A549 (cell line): ENCODE measurements at regions not wholly inside any gene's neighbourhood (a gene's known extent, or its start where the extent isn't known, plus 50 kb on each side); places are given as distances from the start of the nearest gene placed in this dataset.
A peak's percentile ranks its signal among the peaks of the same experiment; 100 is the strongest.

Experiments
- ATAC-seq, 2 experiments: fragments of 200-7000 bp in 1 of 2; fragments of >200 bp in 1 of 2; cut with Nextera tagmentation in 1 of 2; cut with Tn5 transposase in 1 of 2; 3 replicates each; pipeline versions ENCODE4 v1.8.0 to v1.9.1; 2018 to 2020; ENCODE audit warnings: mild to moderate bottlenecking in 1 of 2, moderate library complexity in 1 of 2
- CTCF ChIA-PET: fragments of 300-600 bp; sonication (Branson Sonifier 250); formaldehyde crosslinking; extraction: SDS; loops from one replicate; lab custom pipeline; 2021; ENCODE audit warnings: antibody characterized with exemption, inconsistent platforms; lab: Yijun Ruan, JAX
- POLR2A ChIA-PET: fragments of 350-600 bp; formaldehyde crosslinking; extraction: SDS; loops from one replicate; lab custom pipeline; 2021; ENCODE audit warnings: antibody characterized with exemption, inconsistent platforms; lab: Yijun Ruan, JAX
- DNase-seq, 2 experiments: peaks; one replicate each; pipeline versions ENCODE4 v3.0.0 to v3.0.0-alpha.2; 2011 to 2016; ENCODE audit warnings: low read depth in 1 of 2, low spot score in 1 of 2
- FAIRE-seq: peaks from 2 replicates; lab custom pipeline; 2011; peaks lifted over from hg19 to GRCh38; lab: Jason Lieb, UNC
- H3K27ac ChIP-seq, 2 experiments: fragments of >200 bp; sonication (Bioruptor Twin); formaldehyde crosslinking; 3 replicates each; pipeline ENCODE4 v1.5.1; 2016 to 2017
- H3K4me1 ChIP-seq: fragments of >200 bp; sonication (Bioruptor Twin); formaldehyde crosslinking; 3 replicates; pipeline ENCODE4 v1.6.1; 2016
- H3K4me2 ChIP-seq: fragments of >200 bp; sonication (Bioruptor Twin); formaldehyde crosslinking; 3 replicates; pipeline ENCODE4 v1.6.1; 2016
- H3K4me3 ChIP-seq: fragments of >200 bp; sonication (Bioruptor Twin); formaldehyde crosslinking; 3 replicates; pipeline ENCODE4 v1.5.1; 2016
- H3K9me3 ChIP-seq: fragments of >200 bp; sonication (Bioruptor Twin); formaldehyde crosslinking; 3 replicates; pipeline ENCODE4 v1.6.1; 2016
- CEBPB ChIP-seq, 2 experiments: fragments of >200 bp in 1 of 2; sonication (Bioruptor Twin) in 1 of 2; formaldehyde crosslinking in 1 of 2; IDR thresholded peaks; 2 replicates each; pipeline ENCODE4 v1.6.1; 2012 to 2016
- CHD2 ChIP-seq: fragments of 150-350 bp; IDR thresholded peaks from 2 replicates; pipeline ENCODE4 v1.6.1; 2014; ENCODE audit warnings: low read length; ENCODE audit not compliant: partially characterized antibody
- CTCF ChIP-seq: fragments of >200 bp; sonication (Bioruptor Twin); formaldehyde crosslinking; IDR thresholded peaks from 3 replicates; pipeline ENCODE4 v1.5.1; 2016
- FOSB ChIP-seq: fragments of 250-450 bp; sonication (Bioruptor Pico); IDR thresholded peaks from 2 replicates; pipeline ENCODE4 v1.5.0; 2020; ENCODE audit warnings: mild to moderate bottlenecking, moderate library complexity
- HDAC2 ChIP-seq: fragments of 200-600 bp; sonication (generic); IDR thresholded peaks from 2 replicates; pipeline ENCODE4 v1.6.1; 2016
- HMGXB4 ChIP-seq: fragments of 250-450 bp; sonication (Bioruptor Pico); IDR thresholded peaks from 2 replicates; pipeline ENCODE4 v1.5.0; 2021; ENCODE audit warnings: mild to moderate bottlenecking, moderate library complexity, borderline replicate concordance
- HOXB13 ChIP-seq: fragments of 250-450 bp; sonication (Bioruptor Pico); IDR thresholded peaks from 2 replicates; pipeline ENCODE4 v1.5.0; 2020; ENCODE audit warnings: low read depth, mild to moderate bottlenecking, moderate library complexity
- HOXB5 ChIP-seq: fragments of 250-450 bp; sonication (Bioruptor Pico); IDR thresholded peaks from 2 replicates; pipeline ENCODE4 v1.5.0; 2020; ENCODE audit warnings: mild to moderate bottlenecking, moderate library complexity
- JUN ChIP-seq, 2 experiments: fragments of >200 bp; sonication (Bioruptor Twin); formaldehyde crosslinking; IDR thresholded peaks; 2 replicates in 1 of 2; 3 replicates in 1 of 2; pipeline ENCODE4 v1.6.1; 2016 to 2017
- MAFK ChIP-seq: fragments of 450-650 bp; IDR thresholded peaks from 2 replicates; pipeline ENCODE4 v1.6.1; 2014; ENCODE audit not compliant: partially characterized antibody
- MYC ChIP-seq: IDR thresholded peaks from 2 replicates; pipeline ENCODE4 v1.6.1; 2012; ENCODE audit warnings: mild to moderate bottlenecking, inconsistent platforms, low read length, improper control_type of control experiment, borderline replicate concordance
- NPAS2 ChIP-seq: fragments of 250-450 bp; sonication (Bioruptor Pico); IDR thresholded peaks from 2 replicates; pipeline ENCODE4 v1.8.0; 2022; ENCODE audit warnings: mild to moderate bottlenecking, moderate library complexity, borderline replicate concordance
- PHF8 ChIP-seq: fragments of 200-600 bp; sonication (generic); IDR thresholded peaks from 2 replicates; pipeline ENCODE4 v1.6.1; 2016; ENCODE audit warnings: low read depth, mild to moderate bottlenecking, antibody characterized with exemption, moderate library complexity, borderline replicate concordance
- RAD21 ChIP-seq, 2 experiments: fragments of >200 bp in 1 of 2; sonication (Bioruptor Twin) in 1 of 2; formaldehyde crosslinking in 1 of 2; IDR thresholded peaks in 1 of 2; conservative IDR thresholded peaks in 1 of 2; 2 replicates in 1 of 2; 3 replicates in 1 of 2; pipeline ENCODE4 v1.6.1; 2012 to 2018; ENCODE audit warnings: inconsistent platforms in 1 of 2
- RARB ChIP-seq: fragments of 250-450 bp; sonication (Bioruptor Pico); IDR thresholded peaks from 2 replicates; pipeline ENCODE4 v1.8.0; 2021; ENCODE audit warnings: mild to moderate bottlenecking, moderate library complexity
- RCOR1 ChIP-seq: fragments of 150-350 bp; IDR thresholded peaks from 2 replicates; pipeline ENCODE4 v1.6.1; 2014; ENCODE audit warnings: antibody characterized with exemption, low read length, low read depth
- REST ChIP-seq: fragments of 200-600 bp; sonication (generic); IDR thresholded peaks from 2 replicates; pipeline ENCODE4 v1.6.1; 2016; ENCODE audit warnings: antibody characterized with exemption, mild to moderate bottlenecking, moderate library complexity
- RFX5 ChIP-seq: fragments of 450-650 bp; IDR thresholded peaks from 2 replicates; pipeline ENCODE4 v1.7.1; 2014; ENCODE audit warnings: antibody characterized with exemption, mild to moderate bottlenecking, moderate library complexity
- TP53 ChIP-seq: fragments of 250-450 bp; sonication (Bioruptor Pico); IDR thresholded peaks from 2 replicates; pipeline ENCODE4 v1.5.0; 2021; ENCODE audit warnings: mild to moderate bottlenecking, moderate library complexity
- USF2 ChIP-seq: fragments of 450-650 bp; IDR thresholded peaks from 2 replicates; pipeline ENCODE4 v1.6.1; 2014; ENCODE audit warnings: antibody characterized with exemption
- ZFP36 ChIP-seq: fragments of 450-650 bp; IDR thresholded peaks from 2 replicates; pipeline ENCODE4 v1.6.1; 2014; ENCODE audit warnings: borderline replicate concordance; ENCODE audit not compliant: partially characterized antibody
- ZNF302 ChIP-seq: fragments of 250-450 bp; sonication (Bioruptor Pico); IDR thresholded peaks from 2 replicates; pipeline ENCODE4 v1.9.0; 2021; ENCODE audit warnings: inconsistent platforms, mild to moderate bottlenecking, moderate library complexity
- ZSCAN20 ChIP-seq: fragments of 250-450 bp; sonication (Bioruptor Pico); IDR thresholded peaks from 2 replicates; pipeline ENCODE4 v1.8.0; 2022; ENCODE audit warnings: mild to moderate bottlenecking, moderate library complexity
- WGBS: methylation state at CpG from one replicate; pipeline ENCODE4 v1.1.6; 2017; ENCODE audit errors: missing lambda C conversion rate; 5-methylcytosine and 5-hydroxymethylcytosine counted together

GRCh38 chr11:35876786-35877185 lies 67.1 kb upstream of the LDLRAD3 start:
- Histone ChIP-seq H3K4me2 (no peak overlapping the region), H3K4me3 (no peak overlapping the region), H3K4me1 (no peaks in the 10 kb centered on the region), H3K27ac (no peak overlapping the region), H3K9me3 (no peaks in the 10 kb centered on the region)
- FAIRE-seq (no peak), ATAC-seq (no peak), DNase-seq (no peak)
- CTCF ChIA-PET = interaction anchor here (0.9 to 1.0 kb wide), 2 partner anchors 44 to 55 kb away, joined by 3 to 6 read pairs; no protein-coding TSS in a partner anchor
- POLR2A ChIA-PET = no interaction called here
- WGBS = 28% methylated on average over 4 of the region's 4 CpGs
- TF ChIP-seq HDAC2 (no peak), HOXB5 (CRISPR knock-in tag) (no peak), HOXB13 (CRISPR knock-in tag) (no peak), CHD2 (no peak), REST (no peak), RARB (CRISPR knock-in tag) (no peak), NPAS2 (CRISPR knock-in tag) (no peak), TP53 (no peak), JUN (IDR thresholded peaks at IDR 0.05) (no peak)

- Histone ChIP-seq H3K4me3 (no peak overlapping the region), H3K27ac (no peak overlapping the region), H3K9me3 (no peaks in the 10 kb centered on the region), H3K4me1 (no peaks in the 10 kb centered on the region), H3K4me2 (no peak overlapping the region)
- ATAC-seq = no peak
- no peak for FAIRE-seq
- TF ChIP-seq ZFP36 (no peak), CEBPB (IDR thresholded peaks at IDR 0.05) (0 out of 4 replicates have a peak, but pooled peaks of 1 of the 2 experiments have one; percentile 7)
- ChIA-PET CTCF (no interaction called here), POLR2A (interaction anchor here (0.6 kb wide), 1 partner anchor 33 kb away, joined by 4 read pairs; no protein-coding TSS in a partner anchor)
- 33% methylated on average over 3 of the region's 3 CpGs for WGBS
- DNase-seq = no peak
Measured at GRCh38 chr11:35878741-35879140, 65.1 kb upstream of the LDLRAD3 start.

- ChIA-PET CTCF (no interaction called here), POLR2A (no interaction called here)
- no peak overlapping the region for H3K4me3 ChIP-seq
- ATAC-seq = no peak
- TF ChIP-seq HDAC2 (no peak), ZSCAN20 (no peak)
- H3K4me1 ChIP-seq = no peaks in the 10 kb centered on the region
- FAIRE-seq = no peak
- DNase-seq = no peak
- WGBS = 8% methylated on average over 3 of the region's 3 CpGs
- H3K9me3 ChIP-seq = no peaks in the 10 kb centered on the region
- H3K27ac ChIP-seq = no peak overlapping the region
- H3K4me2 ChIP-seq = no peak overlapping the region
Measured at GRCh38 chr11:35879361-35879760, 64.5 kb upstream of the LDLRAD3 start.

- H3K4me1 ChIP-seq = no peaks in the 10 kb centered on the region
- 88% methylated on average over 2 of the region's 2 CpGs for WGBS
- DNase-seq = no peak
- no peak overlapping the region for H3K4me2 ChIP-seq
- no peak for ATAC-seq
- H3K9me3 ChIP-seq = no peaks in the 10 kb centered on the region
- ChIA-PET CTCF (no interaction called here), POLR2A (no interaction called here)
- FAIRE-seq = no peak
- H3K27ac ChIP-seq = no peak overlapping the region
- H3K4me3 ChIP-seq = no peak overlapping the region
- TF ChIP-seq RFX5 (no peak), USF2 (no peak), FOSB (CRISPR knock-in tag) (no peak), CTCF (no peak), HMGXB4 (CRISPR knock-in tag) (no peak), JUN (IDR thresholded peaks at IDR 0.05) (no peak), MYC (no peak), RCOR1 (no peak), MAFK (no peak), ZNF302 (CRISPR knock-in tag) (no peak), CEBPB (IDR thresholded peaks at IDR 0.05) (no peak), RAD21 (conservative IDR thresholded peaks at IDR 0.05 in 1 of 2, IDR thresholded peaks at IDR 0.05 in 1 of 2) (no peak), PHF8 (no peak)
Measured at GRCh38 chr11:35886759-35887158, 57.1 kb upstream of the LDLRAD3 start.
